ENCODE measurements at regions not wholly inside any gene's neighbourhood (a gene's known extent, or its start where the extent isn't known, plus 50 kb on each side); places are given as distances from the start of the nearest gene placed in this dataset.

DNA sequence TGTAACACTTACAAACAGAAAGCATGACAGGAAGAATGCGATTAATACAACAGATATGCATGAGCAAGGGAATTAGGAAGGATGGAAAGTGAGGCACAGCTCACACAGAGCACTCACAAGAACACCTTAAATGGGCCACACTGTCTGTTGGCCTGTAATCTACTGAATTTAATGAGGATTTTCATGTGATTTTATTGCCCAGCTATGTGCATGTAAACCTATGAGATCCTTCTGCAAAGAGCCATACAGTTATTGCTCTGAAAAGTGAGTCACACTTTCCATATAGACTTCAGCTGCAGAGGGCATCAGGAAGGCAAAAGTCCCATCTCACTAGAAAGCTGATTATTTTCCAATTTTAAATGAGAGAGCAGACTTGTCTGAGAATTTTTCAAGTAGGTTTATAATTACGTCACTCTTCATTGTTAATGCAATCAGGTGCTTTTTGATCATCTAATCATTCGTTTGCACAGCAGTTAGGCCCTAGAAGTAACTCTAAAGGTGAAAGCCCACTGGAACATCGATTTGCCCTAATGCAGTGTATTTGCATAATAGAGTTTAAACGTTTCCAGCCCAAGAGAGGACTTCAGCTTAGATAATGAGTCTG lies 832.7 kb upstream of the INTU start:
- TF ChIP-seq, protein P1, sequence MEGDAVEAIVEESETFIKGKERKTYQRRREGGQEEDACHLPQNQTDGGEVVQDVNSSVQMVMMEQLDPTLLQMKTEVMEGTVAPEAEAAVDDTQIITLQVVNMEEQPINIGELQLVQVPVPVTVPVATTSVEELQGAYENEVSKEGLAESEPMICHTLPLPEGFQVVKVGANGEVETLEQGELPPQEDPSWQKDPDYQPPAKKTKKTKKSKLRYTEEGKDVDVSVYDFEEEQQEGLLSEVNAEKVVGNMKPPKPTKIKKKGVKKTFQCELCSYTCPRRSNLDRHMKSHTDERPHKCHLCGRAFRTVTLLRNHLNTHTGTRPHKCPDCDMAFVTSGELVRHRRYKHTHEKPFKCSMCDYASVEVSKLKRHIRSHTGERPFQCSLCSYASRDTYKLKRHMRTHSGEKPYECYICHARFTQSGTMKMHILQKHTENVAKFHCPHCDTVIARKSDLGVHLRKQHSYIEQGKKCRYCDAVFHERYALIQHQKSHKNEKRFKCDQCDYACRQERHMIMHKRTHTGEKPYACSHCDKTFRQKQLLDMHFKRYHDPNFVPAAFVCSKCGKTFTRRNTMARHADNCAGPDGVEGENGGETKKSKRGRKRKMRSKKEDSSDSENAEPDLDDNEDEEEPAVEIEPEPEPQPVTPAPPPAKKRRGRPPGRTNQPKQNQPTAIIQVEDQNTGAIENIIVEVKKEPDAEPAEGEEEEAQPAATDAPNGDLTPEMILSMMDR (conservative IDR thresholded peaks at IDR 0.05; ENCODE audit: control insufficient read depth, insufficient read depth, low read depth, low read length): no peak
- DNase-seq (ENCODE audit: low read depth): peak; percentile 22
- no peak overlapping the region for H3K4me3 ChIP-seq (ENCODE audit: control insufficient read depth, low read depth, low read length)

DNA sequence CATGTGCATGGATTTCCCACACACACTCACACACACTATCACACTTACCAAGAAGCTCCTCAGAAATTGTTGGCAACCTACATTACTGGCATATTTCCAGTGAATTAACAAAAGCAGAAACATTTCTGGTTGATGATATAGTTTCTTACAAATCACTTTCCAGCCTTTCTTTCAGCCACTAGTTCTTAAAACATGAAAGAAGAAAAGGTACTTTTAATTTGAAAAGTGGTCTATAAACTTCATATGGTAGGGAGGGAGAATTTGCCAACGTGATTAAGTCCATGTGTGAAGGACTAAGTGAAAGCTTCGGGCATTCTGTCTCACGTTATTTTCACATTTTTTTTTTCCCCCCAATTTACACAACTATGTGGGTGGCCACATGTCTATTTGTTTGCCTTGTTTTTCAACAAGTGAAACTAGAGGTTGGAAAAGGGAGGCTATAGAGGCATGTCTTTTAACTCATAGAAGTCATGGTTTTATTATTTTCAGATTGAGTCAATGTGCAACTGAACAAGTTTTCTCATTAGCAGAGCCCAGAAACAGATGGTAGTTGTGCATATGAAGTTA lies 832.1 kb upstream of the INTU start:
- H3K4me3 ChIP-seq (ENCODE audit: control insufficient read depth, low read depth, low read length): no peak overlapping the region
- TF ChIP-seq, protein P1 (conservative IDR thresholded peaks at IDR 0.05; ENCODE audit: control insufficient read depth, insufficient read depth, low read depth, low read length): no peak
- peak; percentile 48 for DNase-seq (ENCODE audit: low read depth)

DNA sequence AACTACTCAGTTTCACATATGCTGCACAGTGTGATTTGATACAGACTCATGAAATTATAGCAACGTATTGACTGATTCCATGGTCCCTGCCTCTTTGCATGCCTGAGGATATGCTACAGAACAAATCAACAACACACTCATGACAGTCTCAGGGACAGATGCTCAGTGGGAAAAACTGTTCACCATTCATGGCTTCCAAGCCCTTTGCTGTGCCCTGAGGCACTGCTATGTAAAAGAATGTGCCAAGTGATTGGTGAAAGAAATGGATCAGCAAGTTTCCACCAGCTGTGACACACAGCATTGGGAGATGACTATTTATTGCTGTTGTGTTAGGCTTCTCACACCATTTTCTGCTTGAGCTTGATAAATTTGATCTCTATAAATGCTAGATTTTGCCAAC lies 825.6 kb upstream of the INTU start:
- DNase-seq (ENCODE audit: low read depth): no peak
- TF ChIP-seq, protein P1 (conservative IDR thresholded peaks at IDR 0.05; ENCODE audit: control insufficient read depth, insufficient read depth, low read depth, low read length): no peak
- H3K4me3 ChIP-seq (ENCODE audit: control insufficient read depth, low read depth, low read length): no peak overlapping the region

DNA sequence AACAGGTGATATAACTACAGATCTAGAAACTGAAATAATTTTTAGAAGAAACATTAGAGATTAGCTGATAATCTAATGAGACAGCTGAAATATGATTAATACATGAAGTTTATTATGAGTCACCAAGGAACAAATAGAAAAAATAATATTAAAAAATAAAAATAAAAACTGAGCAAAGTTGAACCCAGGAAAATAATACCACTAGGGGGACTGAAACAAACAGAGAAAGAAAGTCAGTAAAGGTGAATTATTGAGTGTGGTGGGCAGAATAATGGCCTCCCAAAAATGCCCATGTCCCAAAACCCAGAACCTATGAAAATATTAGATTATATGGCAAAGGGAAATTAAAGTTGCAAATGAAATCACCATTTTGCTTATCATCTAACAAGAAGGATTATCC lies 820.7 kb upstream of the INTU start:
- TF ChIP-seq, protein P1 (conservative IDR thresholded peaks at IDR 0.05; ENCODE audit: control insufficient read depth, insufficient read depth, low read depth, low read length): no peak
- DNase-seq (ENCODE audit: low read depth): no peak
- no peak overlapping the region for H3K4me3 ChIP-seq (ENCODE audit: control insufficient read depth, low read depth, low read length)

DNA sequence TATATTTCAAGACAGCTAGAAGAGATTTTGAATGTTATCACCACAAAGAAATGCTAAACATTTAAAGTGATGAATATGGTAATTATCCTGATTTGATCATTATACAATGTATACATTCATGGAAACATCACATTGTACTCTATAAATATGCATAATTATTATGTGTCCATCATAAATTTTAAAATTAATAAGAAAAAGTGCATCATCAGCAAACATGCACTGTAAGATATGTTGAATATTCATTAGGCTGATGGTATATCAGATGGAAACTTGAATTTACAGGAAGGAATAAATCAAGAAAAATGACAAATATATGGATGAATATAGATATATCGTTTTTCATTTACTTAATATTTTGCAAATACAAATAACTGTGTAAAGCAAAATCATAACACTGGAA lies 812.1 kb upstream of the INTU start:
- H3K4me3 ChIP-seq (ENCODE audit: control insufficient read depth, low read depth, low read length): no peak overlapping the region
- no peak for DNase-seq (ENCODE audit: low read depth)
- TF ChIP-seq, protein P1 (conservative IDR thresholded peaks at IDR 0.05; ENCODE audit: control insufficient read depth, insufficient read depth, low read depth, low read length): no peak

DNA sequence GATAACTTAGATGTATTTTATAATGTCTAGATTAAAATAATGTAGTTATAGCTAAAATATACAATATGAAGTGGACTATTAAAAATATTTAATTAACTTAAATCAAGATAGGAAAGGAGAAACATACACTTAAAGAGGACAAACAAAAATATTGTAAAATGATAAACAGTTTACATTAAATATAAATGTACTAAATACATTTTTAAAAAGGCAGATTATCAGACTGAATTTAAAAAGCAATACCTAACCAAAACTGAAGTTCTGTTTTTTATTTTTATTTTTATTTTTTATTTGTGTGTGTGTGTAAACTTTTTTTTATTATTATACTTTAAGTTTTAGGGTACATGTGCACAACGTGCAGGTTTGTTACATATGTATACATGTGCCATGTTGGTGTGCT lies 811.6 kb upstream of the INTU start:
- no peak overlapping the region for H3K4me3 ChIP-seq (ENCODE audit: control insufficient read depth, low read depth, low read length)
- no peak for DNase-seq (ENCODE audit: low read depth)
- TF ChIP-seq, protein P1 (conservative IDR thresholded peaks at IDR 0.05; ENCODE audit: control insufficient read depth, insufficient read depth, low read depth, low read length): no peak
